BLaER1 treated with 17β-estradiol and CSF1 and Interleukin-3, amounts not matched to agents 10 nM and 100 nM (cell line): ENCODE measurements at regions not wholly inside any gene's neighbourhood (a gene's known extent, or its start where the extent isn't known, plus 50 kb on each side); places are given as distances from the start of the nearest gene placed in this dataset.
"Not testable (repeated sequence)": the region's sequence is repeated elsewhere in the genome, so short reads cannot be mapped to it uniquely, and the experiment has no call there.

Experiments used
- H3K27ac ChIP-seq, 11 experiments: shearing (Covaris generic); formaldehyde crosslinking; 2 replicates each; pipeline ENCODE4 v1.8.1; 2022
- H3K27me3 ChIP-seq, 11 experiments: shearing (Covaris generic); formaldehyde crosslinking; 2 replicates each; pipeline ENCODE4 v1.8.1; 2022
- H3K36me3 ChIP-seq, 11 experiments: shearing (Covaris generic); formaldehyde crosslinking; 2 replicates each; pipeline ENCODE4 v1.8.1; 2022
- H3K4me1 ChIP-seq, 10 experiments: shearing (Covaris generic); formaldehyde crosslinking; 2 replicates each; pipeline ENCODE4 v1.8.1; 2022
- H3K4me2 ChIP-seq, 11 experiments: shearing (Covaris generic); formaldehyde crosslinking; 2 replicates each; pipeline ENCODE4 v1.8.1; 2022
- H3K4me3 ChIP-seq, 10 experiments: shearing (Covaris generic); formaldehyde crosslinking; 2 replicates each; pipeline ENCODE4 v1.8.1; 2022
- H3K9ac ChIP-seq, 11 experiments: shearing (Covaris generic); formaldehyde crosslinking; 2 replicates each; pipeline ENCODE4 v1.8.1; 2022
- H3K9me3 ChIP-seq, 11 experiments: shearing (Covaris generic); formaldehyde crosslinking; replicated peaks in 1 of 11; 2 replicates each; pipeline ENCODE4 v1.8.1; 2022
- H4K20me1 ChIP-seq, 11 experiments: shearing (Covaris generic); formaldehyde crosslinking; 2 replicates each; pipeline ENCODE4 v1.8.1; 2022
- Cebpa-rat ChIP-seq, 11 experiments: shearing (Covaris generic); IDR thresholded peaks; 2 replicates each; pipeline ENCODE4 v1.8.1; 2022

GRCh38 chr11:112348480-112349029, 87.9 kb upstream of the PLET1 start:
- peaks cover 0 to 5% (median 0%) of the 10 kb centered on the region in 11 experiments; a peak in 1 of 22 replicates for H3K9me3 ChIP-seq
- no peaks in the 10 kb centered on the region for H3K36me3 ChIP-seq
- H3K27me3 ChIP-seq = no peaks in the 10 kb centered on the region
- no peak overlapping the region for H3K27ac ChIP-seq
- no peak overlapping the region for H3K9ac ChIP-seq
- no peaks in the 10 kb centered on the region for H4K20me1 ChIP-seq
- H3K4me3 ChIP-seq = no peak overlapping the region
- H3K4me2 ChIP-seq = peak overlapping the region in 1 of 11 experiments; percentile 36; a peak in 1 of 22 replicates
- TF ChIP-seq Cebpa-rat (IDR thresholded peaks at IDR 0.05) = no peak
- H3K4me1 ChIP-seq = peaks cover 0 to 31% (median 27%) of the 10 kb centered on the region in 10 experiments; a peak in 15 of 20 replicates

- not testable (repeated sequence) for H3K9me3 ChIP-seq, H3K36me3 ChIP-seq, H3K9ac ChIP-seq, H4K20me1 ChIP-seq, H3K27ac ChIP-seq, H3K4me3 ChIP-seq, H3K4me1 ChIP-seq, H3K4me2 ChIP-seq, H3K27me3 ChIP-seq
Observed at GRCh38 chr11:112351423-112351822, 90.8 kb upstream of the PLET1 start.

- no peak for TF ChIP-seq Cebpa-rat (IDR thresholded peaks at IDR 0.05)
- H3K27me3 ChIP-seq = no peaks in the 10 kb centered on the region
- H3K9ac ChIP-seq = no peak overlapping the region
- H3K9me3 ChIP-seq = peaks cover 0 to 5% (median 0%) of the 10 kb centered on the region in 11 experiments; a peak in 1 of 22 replicates
- H3K4me2 ChIP-seq = no peak overlapping the region
- peaks cover 0 to 7% (median 0%) of the 10 kb centered on the region in 10 experiments; a peak in 2 of 20 replicates for H3K4me1 ChIP-seq
- H3K36me3 ChIP-seq = no peaks in the 10 kb centered on the region
- H3K4me3 ChIP-seq = no peak overlapping the region
- no peak overlapping the region for H3K27ac ChIP-seq
- no peaks in the 10 kb centered on the region for H4K20me1 ChIP-seq
Observed at GRCh38 chr11:112352907-112353306, 92.2 kb upstream of the PLET1 start.

GRCh38 chr11:112354364-112354763, 93.7 kb upstream of the PLET1 start:
- peaks cover 0 to 5% (median 0%) of the 10 kb centered on the region in 11 experiments; a peak in 1 of 22 replicates for H3K9me3 ChIP-seq
- no peaks in the 10 kb centered on the region for H4K20me1 ChIP-seq
- no peak overlapping the region for H3K4me2 ChIP-seq
- H3K27me3 ChIP-seq = no peaks in the 10 kb centered on the region
- TF ChIP-seq Cebpa-rat (IDR thresholded peaks at IDR 0.05) = no peak
- H3K9ac ChIP-seq = no peak overlapping the region
- no peak overlapping the region for H3K27ac ChIP-seq
- H3K36me3 ChIP-seq = no peaks in the 10 kb centered on the region
- H3K4me3 ChIP-seq = no peak overlapping the region
- H3K4me1 ChIP-seq = peaks cover 0 to 4% (median 0%) of the 10 kb centered on the region in 10 experiments; a peak in 1 of 20 replicates

GRCh38 chr11:112355726-112356125, 95.1 kb upstream of the PLET1 start:
- Histone ChIP-seq H3K4me3 (no peak overlapping the region), H3K9me3 (peaks cover 0 to 5% (median 0%) of the 10 kb centered on the region in 11 experiments; a peak in 1 of 22 replicates), H3K9ac (no peak overlapping the region), H3K4me1 (peaks cover 0 to 4% (median 0%) of the 10 kb centered on the region in 10 experiments; a peak in 1 of 20 replicates), H3K4me2 (no peak overlapping the region), H3K27ac (no peak overlapping the region), H3K36me3 (no peaks in the 10 kb centered on the region), H3K27me3 (no peaks in the 10 kb centered on the region), H4K20me1 (no peaks in the 10 kb centered on the region)
- no peak for TF ChIP-seq Cebpa-rat (IDR thresholded peaks at IDR 0.05)

GRCh38 chr11:112357488-112357887, 96.8 kb upstream of the PLET1 start:
- no peaks in the 10 kb centered on the region for H4K20me1 ChIP-seq
- H3K4me1 ChIP-seq = peaks cover 0 to 4% (median 0%) of the 10 kb centered on the region in 10 experiments; a peak in 1 of 20 replicates
- no peaks in the 10 kb centered on the region for H3K36me3 ChIP-seq
- no peak for TF ChIP-seq Cebpa-rat (IDR thresholded peaks at IDR 0.05)
- H3K4me2 ChIP-seq = no peak overlapping the region
- H3K4me3 ChIP-seq = no peak overlapping the region
- no peak overlapping the region for H3K9ac ChIP-seq
- no peaks in the 10 kb centered on the region for H3K9me3 ChIP-seq
- no peaks in the 10 kb centered on the region for H3K27me3 ChIP-seq
- H3K27ac ChIP-seq = no peak overlapping the region

- Histone ChIP-seq H3K36me3 (no peaks in the 10 kb centered on the region), H4K20me1 (no peaks in the 10 kb centered on the region), H3K9ac (no peak overlapping the region), H3K9me3 (no peaks in the 10 kb centered on the region), H3K27me3 (no peaks in the 10 kb centered on the region), H3K4me3 (no peak overlapping the region), H3K4me2 (no peak overlapping the region), H3K4me1 (no peaks in the 10 kb centered on the region), H3K27ac (no peak overlapping the region)
- TF ChIP-seq Cebpa-rat (IDR thresholded peaks at IDR 0.05) = no peak
Observed at GRCh38 chr11:112361396-112361795, 100.7 kb upstream of the PLET1 start.

GRCh38 chr11:112363527-112363926, 102.9 kb upstream of the PLET1 start:
- H3K9me3 ChIP-seq = no peaks in the 10 kb centered on the region
- no peaks in the 10 kb centered on the region for H3K4me1 ChIP-seq
- H4K20me1 ChIP-seq = no peaks in the 10 kb centered on the region
- H3K9ac ChIP-seq = no peak overlapping the region
- H3K27ac ChIP-seq = no peak overlapping the region
- no peak for TF ChIP-seq Cebpa-rat (IDR thresholded peaks at IDR 0.05)
- no peak overlapping the region for H3K4me3 ChIP-seq
- no peaks in the 10 kb centered on the region for H3K27me3 ChIP-seq
- H3K4me2 ChIP-seq = no peak overlapping the region
- no peaks in the 10 kb centered on the region for H3K36me3 ChIP-seq

GRCh38 chr11:112364962-112365481, 104.4 kb upstream of the PLET1 start:
- no peak for TF ChIP-seq Cebpa-rat (IDR thresholded peaks at IDR 0.05)
- Histone ChIP-seq H3K9ac (no peak overlapping the region), H3K27ac (no peak overlapping the region), H4K20me1 (no peaks in the 10 kb centered on the region), H3K9me3 (no peaks in the 10 kb centered on the region), H3K4me3 (no peak overlapping the region), H3K27me3 (no peaks in the 10 kb centered on the region), H3K4me2 (no peak overlapping the region), H3K36me3 (no peaks in the 10 kb centered on the region), H3K4me1 (no peaks in the 10 kb centered on the region)

- Histone ChIP-seq H3K27ac (no peak overlapping the region), H3K4me2 (no peak overlapping the region), H3K27me3 (no peaks in the 10 kb centered on the region), H3K4me1 (no peaks in the 10 kb centered on the region), H3K9me3 (no peaks in the 10 kb centered on the region), H3K9ac (no peak overlapping the region), H4K20me1 (no peaks in the 10 kb centered on the region), H3K4me3 (no peak overlapping the region), H3K36me3 (no peaks in the 10 kb centered on the region)
- TF ChIP-seq Cebpa-rat (IDR thresholded peaks at IDR 0.05) = no peak
Observed at GRCh38 chr11:112366012-112366411, 105.4 kb upstream of the PLET1 start.
